ENCODE measurements at regions not wholly inside any gene's neighbourhood (a gene's known extent, or its start where the extent isn't known, plus 50 kb on each side); places are given as distances from the start of the nearest gene placed in this dataset.
"Not testable (repeated sequence)": the region's sequence is repeated elsewhere in the genome, so short reads cannot be mapped to it uniquely, and the experiment has no call there.

GRCh38 chr5:15096686-15097085 is 225.1 kb upstream of the ANKH start:
- DNase-seq (ENCODE audit: low read depth), result not testable (repeated sequence)

GRCh38 chr5:15092801-15093200 is 221.2 kb upstream of the ANKH start:
- no peak for DNase-seq (ENCODE audit: low read depth)

- no peak for DNase-seq (ENCODE audit: low read depth)
Measured at GRCh38 chr5:15085671-15086070, 214.1 kb upstream of the ANKH start.

DNA sequence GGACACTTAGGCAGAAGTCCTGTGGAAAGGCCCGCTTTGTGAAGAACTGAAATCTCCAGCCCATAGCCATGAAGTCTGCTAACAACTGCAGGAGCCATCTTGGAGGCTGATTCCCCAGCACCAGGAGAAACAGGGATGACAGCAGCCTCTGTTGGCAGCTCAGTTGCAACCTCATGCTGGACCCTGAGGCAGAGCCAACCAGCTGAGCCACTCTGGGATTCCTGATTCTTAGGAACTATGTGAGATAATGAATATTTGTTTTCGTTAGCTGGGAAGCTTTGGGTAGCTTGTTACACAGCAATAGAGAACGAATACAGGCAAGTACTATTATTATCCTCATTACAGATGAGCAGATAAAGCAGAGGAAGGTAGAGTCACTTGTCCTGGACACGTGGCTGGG is 210.5 kb upstream of the ANKH start:
- no peak for DNase-seq (ENCODE audit: low read depth)

- no peak for DNase-seq (ENCODE audit: low read depth)
Measured at GRCh38 chr5:15080219-15080618, 208.6 kb upstream of the ANKH start.

DNA sequence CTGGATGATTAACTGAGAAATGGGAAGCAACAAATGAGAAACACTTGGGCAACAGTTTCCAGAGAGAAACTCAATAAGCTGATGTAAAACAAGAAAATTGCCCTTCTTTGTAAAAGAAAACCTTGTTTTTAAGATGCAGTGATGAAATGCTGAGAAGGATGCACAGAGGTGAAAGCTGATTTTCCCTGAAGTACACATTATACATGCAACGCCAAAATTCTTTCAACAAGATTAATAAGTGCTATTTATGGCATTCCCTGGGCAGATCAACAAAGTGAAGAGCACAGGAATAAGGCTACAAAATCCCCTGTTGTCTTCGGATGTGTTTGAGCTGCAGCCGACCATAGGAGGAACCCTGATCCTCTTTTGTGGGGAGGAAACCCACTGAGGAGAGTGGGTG is 208.0 kb upstream of the ANKH start:
- no peak for DNase-seq (ENCODE audit: low read depth)

DNA sequence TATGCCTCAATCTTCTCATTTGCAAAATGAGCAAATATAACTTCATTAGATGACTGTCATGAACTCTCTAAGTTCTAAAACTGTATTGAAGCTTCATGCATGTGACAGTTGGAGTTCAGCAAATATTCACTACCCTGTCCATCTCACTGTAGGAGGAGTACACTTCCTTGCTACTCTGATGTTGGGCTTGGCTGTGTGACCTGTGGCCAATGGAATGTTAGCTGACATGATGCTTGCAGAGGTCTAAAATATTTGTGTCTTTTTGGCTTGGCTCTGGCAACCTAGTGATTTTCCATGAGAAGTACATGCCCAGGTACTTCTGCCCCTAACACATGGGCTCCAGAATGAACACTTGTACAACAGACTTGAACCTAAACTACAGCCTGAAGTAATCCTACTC is 203.1 kb upstream of the ANKH start:
- peak; percentile 27 for DNase-seq (ENCODE audit: low read depth)

DNA sequence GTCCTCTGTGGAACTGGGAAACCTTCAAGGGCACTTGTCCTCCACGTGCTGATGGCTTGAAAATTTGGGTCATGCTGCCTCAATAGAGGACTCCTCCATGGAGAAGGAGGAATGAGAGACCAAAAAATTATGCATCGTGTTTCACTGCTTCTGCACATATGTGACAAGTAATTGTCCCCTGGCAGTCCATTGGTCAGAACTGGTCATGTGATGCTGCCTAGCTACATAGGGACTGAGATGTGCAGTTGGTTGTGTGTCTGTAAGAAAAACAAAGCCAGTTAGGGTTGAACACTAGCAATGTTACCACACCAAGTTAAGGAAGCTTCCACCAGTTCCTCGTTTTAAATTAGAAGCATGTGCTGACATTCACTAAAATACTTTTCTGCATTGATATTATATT is 201.9 kb upstream of the ANKH start:
- DNase-seq (ENCODE audit: low read depth), result no peak

GRCh38 chr5:15070907-15071306 is 199.3 kb upstream of the ANKH start:
- DNase-seq (ENCODE audit: low read depth), result no peak

GRCh38 chr5:15069407-15069905 is 197.9 kb upstream of the ANKH start:
- DNase-seq (ENCODE audit: low read depth), result no peak

DNA sequence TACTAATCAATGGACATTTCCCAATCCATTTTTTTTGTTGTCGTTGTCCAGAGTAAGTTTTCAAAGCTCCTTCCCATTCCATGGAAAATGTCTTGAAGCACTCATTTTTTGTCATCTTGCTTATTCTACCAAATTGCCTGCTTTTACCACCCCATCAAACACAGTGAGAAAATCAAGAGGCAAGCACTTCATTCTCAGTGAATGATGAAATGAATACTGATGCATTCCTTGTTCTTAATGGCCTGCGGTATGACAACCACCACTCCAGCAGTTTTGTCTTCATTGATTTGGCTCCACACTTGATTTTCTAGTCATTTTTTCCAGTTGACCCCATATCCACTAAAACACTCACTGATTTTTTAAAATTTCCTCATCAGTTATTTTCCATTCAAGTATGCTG is 193.5 kb upstream of the ANKH start:
- no peak for DNase-seq (ENCODE audit: low read depth)

- no peak for DNase-seq (ENCODE audit: low read depth)
Measured at GRCh38 chr5:15064396-15064795, 192.8 kb upstream of the ANKH start.

- no peak for DNase-seq (ENCODE audit: low read depth)
Measured at GRCh38 chr5:15056988-15057592, 185.5 kb upstream of the ANKH start.

DNA sequence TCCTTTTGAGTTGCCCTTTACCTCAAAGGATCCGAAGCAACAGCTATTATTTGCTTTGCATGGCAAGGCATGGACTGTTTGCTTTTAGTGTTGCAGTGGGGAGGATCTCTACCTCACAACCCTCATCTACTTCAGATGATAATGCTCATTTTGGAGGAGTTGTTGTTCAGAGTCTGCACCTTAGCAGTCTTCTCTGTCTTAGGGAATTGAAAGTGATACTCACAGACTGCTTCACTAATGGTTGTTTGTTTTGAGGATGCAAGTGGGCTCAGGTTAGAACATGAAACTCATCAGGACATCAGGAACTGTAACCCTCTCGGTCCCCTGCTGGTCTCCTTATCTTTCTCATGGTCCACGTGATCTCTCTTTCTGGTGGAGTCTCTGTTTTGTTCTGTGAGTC is 172.9 kb upstream of the ANKH start:
- no peak for DNase-seq (ENCODE audit: low read depth)

DNA sequence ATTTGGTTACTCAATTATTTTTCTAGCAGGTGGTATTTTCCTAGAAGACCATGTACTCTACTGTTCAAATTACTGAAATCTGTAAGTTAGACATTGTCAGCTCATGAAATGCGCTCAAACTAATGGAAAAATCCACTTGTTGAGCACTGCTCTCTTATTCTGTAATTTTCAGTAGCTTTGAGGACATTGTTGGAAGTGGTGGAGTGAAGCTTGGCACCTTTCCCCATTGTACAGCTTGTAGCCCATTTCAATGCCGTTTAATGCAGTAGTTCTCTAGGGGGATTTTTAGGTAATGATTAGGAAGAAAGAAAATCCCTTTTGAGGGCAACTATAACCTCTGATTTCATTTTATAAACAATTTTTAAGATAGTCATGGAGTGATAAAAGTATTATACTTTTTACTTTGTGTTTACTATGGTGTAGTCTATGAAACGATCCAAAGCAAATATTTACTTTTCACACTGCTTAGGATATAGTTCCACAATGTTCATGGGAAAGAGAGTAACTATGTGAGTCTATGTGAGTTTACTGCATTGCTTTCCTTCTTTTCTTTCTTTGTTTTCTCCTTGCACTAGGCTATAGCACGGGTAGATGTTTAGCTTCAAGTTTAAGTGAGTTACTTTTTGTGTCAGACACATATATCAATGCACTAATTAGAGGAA is 165.8 kb upstream of the ANKH start:
- no peak for DNase-seq (ENCODE audit: low read depth)

DNA sequence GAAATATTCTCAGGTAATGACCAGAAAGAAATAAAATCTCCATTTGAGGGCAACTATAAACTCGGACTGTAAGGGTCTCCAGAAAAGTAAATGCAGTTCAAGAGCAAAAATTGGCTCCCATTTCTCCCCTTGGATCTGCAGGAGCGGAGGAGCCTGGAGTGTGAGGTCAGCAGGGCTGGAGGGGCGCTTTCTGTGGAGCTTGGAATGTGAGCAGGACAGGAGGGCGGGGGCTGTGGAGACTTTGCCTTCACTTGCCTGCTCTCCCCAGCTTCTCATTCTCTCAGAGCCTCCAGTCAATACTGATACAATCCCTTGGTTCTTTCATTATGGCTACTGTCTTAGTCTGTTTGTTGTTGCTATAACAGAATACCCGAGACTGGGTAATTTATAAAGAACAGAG is 162.8 kb upstream of the ANKH start:
- DNase-seq (ENCODE audit: low read depth), result no peak

- no peak for DNase-seq (ENCODE audit: low read depth)
Measured at GRCh38 chr5:15031180-15031579, 159.6 kb upstream of the ANKH start.

DNA sequence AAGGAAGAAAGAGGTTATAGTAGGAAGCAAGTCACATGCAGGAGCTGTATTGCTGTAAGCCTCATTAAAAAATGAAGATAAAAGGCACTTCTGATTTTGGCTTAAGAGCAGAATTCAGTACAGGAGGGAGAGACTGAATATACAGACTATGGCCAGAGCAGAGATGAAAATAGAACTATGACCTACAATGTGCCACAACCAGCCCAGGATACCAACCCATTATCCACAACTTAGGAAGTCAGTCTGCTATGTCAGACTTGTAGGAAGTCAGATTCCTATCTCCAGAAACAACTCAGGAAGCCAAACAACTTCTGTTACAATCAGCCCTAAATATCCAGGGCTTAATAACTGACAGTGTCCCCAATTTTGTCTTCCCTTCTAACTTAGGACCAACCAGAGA is 156.2 kb upstream of the ANKH start:
- DNase-seq (ENCODE audit: low read depth), result no peak

DNA sequence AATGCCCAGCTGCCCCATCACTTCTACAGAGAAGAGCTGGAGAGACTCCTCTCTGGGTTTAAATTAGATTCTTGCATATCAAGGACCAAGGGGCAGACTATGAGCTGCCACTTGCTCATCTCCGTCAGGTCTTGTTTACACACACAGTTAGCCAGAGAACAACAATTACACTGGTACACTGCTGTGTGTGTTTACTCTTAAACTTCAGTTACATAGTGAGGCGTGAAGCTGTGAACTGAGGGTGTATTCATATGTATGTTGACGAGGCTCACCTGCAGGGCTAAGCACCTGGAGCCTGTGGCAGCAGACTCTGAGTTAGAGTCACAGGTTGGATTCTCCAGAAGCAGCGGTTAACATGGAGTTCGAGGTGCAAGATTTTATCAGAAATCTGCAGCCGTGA is 155.4 kb upstream of the ANKH start:
- no peak for DNase-seq (ENCODE audit: low read depth)

DNA sequence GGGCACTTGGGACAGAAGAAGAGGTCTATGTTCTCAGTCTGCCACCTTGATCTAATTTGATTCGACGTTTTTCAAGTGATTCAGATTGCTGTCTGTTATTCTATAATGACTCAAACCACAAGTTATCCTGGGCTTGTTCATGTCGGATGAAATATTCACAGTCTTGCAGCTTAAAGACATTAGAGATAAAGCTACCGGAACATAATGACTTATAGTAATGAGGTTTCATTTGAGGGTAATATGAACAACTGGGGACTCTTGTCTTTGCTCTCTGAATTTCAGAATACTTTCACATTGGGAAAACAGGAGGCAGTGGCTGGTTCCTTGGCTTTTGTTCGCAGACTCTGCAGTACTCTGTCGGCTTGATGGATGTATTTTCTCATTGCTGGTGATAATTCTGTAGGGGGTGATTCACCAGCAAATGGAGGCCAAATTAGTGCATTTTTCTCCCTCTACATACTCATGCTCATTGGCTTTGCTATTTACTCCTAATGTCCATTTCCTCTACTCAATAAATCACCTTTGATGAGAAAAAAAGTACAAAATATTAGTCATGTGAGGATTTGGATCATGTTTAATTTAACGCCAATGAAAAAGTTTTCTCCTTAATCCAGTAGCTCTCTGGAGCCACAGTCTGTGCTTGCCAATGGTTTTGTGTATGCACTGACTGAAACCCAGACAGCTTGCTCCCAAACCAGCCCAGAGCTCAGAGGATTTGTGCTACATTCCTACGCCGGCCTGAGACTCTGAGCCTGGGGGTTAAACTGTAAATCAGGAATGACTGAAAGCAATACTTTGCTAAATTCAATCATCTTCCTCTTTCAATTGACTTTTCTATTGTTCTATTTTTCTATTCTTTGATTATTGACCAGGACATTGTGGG is 154.7 kb upstream of the ANKH start:
- DNase-seq (ENCODE audit: low read depth), result no peak

DNA sequence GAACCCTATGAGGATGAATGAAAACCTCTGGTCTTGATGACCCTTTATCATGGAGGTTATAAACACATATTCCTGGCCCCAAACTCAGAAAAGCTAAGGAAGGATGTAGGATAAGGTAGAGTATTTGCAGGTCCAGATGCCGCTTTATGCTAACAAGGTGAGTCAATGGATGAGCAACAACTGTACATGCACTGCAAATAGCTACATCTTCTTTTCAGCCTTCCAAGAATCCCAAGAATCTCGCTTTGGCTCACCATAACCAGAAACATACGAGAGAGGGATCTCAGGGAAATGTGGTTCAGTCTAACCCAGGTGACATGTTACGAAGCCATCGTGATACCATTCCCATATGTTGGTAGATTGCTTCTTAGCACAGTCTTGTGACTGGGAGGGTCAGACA is 152.3 kb upstream of the ANKH start:
- no peak for DNase-seq (ENCODE audit: low read depth)

- DNase-seq (ENCODE audit: low read depth), result no peak
Measured at GRCh38 chr5:15023266-15023665, 151.7 kb upstream of the ANKH start.
